GM18499 (cell line): ENCODE measurements at regions not wholly inside any gene's neighbourhood (a gene's known extent, or its start where the extent isn't known, plus 50 kb on each side); places are given as distances from the start of the nearest gene placed in this dataset.

ENCODE experiments used
- ATAC-seq: cut with Tn5 transposase; IDR thresholded peaks from one replicate; pipeline ENCODE4 v1.9.1; 2021; ENCODE audit warnings: moderate number of reproducible peaks; ENCODE audit not compliant: insufficient read depth, unreplicated experiment

DNA sequence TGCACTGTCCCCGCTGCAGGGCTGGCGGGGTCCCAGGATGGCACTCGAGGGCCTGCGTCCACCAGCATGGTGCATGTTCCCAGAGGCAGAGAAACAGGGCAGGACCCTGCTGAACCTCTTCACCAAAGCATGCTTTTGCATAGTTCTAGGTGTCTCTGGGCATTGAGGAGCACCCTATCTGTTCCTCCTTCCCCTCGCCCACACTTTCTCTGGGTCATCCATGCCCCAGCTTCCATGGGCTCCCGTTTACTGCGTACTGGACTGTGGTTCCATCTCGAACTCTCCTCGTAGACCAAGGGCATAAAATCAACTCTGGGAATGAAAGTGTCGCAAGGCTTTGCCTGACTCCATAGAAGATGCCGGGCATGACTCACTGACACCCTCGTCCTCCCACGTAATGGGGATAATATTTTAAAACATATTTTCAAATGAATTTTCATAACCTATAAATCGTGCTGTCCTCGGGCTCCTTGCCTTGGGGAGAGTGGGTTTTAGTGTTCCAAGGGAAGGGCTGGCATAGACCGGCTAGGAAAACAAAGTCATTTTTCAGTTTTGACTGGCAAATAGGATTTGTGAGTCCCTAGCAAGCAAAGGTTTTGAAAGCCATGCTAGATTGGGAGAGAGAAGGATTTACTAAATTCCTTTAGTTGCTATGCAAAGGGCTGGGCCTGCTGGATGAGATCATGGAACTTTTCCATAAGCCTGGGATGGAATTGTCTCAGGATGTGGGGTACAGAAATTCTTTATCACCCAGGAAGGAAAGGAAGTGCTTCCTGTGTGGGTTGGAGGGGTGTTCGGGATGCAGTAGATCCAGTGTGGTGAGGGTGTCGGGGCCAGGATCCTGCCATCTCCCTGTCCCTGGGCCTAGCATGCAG is 498.7 kb upstream of the MKI67 start:
- no peak for ATAC-seq

DNA sequence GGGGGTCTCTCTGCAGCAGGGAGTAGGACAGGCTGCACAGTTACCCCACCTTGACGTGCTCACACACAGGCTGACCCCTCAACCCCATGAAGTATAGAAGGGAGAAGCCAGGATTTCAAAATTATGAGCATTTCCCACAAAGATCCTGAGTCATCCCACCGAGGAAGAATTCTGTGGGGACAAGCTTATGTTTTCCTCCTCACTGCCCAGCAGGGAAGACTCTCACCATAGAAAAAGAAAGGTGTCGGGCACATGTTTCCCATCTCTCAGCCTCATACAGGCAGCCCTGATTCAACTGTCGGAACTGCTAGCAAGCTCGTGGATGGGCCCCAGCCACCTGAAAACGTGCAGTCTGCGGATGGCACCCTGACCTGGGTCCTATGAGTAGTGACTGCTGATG is 499.7 kb upstream of the MKI67 start:
- no peak for ATAC-seq

DNA sequence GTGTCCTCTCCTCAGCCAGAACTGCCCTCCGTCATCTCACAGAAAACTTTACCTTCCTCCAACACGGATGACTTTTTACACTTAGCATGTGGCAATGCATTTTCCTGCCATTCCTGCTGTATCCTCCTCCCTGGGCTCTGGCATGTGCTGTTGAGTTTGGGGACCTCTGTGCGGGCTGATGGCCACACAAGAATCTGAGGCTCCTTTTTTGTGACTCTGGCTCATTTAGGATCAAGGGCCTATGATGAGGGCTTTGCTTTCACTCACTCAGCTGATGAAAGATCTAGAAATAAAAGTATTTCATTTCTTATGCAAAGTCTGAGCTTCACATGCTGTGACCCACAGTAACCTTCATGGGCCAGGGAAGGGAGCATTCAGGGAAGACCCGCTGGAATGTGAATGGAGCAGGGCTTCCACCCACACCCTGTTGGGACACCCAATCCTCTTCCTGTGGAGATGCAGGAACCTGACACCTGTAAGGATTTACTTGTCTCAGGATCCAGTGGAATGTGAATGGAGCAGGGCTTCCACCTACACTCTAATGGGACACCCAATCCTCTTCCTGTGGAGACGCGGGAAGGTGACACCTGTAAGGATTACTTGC is 500.3 kb upstream of the MKI67 start:
- ATAC-seq, result no peak

DNA sequence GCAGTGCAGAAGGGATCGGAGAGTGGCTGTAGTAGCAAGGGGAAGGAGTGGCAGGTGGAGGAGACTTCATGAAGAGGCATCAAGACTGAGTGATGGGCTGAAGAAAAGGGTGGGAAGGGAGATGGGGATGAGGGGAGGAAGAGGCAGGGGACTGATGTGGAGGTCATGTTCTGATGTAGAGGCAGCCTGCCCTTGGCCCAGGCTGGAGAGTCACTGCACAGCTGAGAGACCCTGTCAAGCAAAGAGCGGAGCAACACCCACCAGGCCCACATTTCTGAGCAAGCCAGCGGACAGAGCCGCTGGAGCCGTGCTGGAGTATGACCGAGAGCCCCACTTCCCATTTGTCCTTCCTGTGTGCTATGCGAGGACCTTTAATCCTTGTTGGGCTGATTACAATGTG is 501.6 kb upstream of the MKI67 start:
- ATAC-seq, result no peak

DNA sequence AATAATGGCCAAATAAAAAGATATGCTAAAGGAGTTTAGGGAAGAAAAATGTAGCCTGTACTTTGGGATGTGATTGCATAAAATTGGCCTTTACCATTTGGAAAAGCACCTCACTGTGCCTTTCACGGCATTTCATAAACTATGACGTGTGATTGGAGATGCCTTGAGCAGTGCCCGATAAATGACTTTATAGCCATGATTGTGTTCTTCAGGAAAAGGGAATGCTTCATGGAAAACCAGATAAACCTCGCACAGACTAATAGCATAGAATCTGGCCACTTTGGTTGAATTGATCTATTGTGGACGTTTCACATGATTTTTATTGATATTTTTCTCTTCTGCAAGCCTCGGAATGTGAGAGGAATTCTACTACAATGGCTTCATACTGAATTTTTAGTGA is 502.0 kb upstream of the MKI67 start:
- ATAC-seq, result no peak

DNA sequence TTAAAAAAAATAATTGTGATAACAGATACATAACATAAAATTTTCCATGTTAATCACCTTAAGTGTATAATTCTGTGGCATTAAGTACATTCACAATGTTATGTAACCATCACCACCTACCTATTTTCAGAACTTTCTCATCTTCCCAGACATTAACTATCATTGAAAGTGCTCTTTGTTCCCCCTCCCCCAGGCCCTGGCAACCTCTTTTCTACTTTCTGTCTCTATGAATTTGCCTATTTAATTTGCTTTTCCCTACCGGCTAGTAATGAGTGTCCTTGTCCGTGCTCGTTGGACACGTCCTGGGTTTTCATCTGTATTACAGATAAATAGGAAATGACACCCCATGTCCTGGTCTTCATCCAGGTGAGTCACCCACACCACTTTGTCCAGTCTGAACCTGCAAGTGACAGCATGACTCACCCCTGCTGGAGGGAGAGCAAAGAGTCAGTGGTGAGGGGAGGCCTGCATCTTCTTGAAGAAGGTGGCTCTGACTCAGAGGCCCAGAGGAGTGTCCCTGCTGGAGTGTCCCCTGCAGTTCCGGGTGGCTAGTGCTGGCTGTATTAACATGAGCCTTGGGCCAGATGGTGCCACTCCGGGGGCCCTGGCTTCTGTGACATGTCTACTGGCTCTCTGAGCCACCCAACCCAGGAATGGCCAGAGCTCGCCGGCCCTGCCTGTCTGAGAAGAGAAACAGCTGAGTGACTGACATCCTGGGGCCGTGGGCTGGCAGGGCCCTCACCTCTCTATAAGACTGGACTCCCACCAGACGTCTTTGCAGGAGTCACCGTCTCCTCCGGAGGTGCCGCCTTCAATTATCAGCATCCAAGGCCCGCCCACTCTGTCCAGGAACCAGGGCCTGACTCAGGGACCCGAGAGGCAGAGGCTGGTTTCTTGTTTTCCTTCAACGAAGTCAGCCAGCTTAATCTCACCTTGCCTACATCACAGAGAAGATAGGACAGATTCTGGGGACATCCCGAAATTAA is 503.2 kb upstream of the MKI67 start:
- no peak for ATAC-seq

DNA sequence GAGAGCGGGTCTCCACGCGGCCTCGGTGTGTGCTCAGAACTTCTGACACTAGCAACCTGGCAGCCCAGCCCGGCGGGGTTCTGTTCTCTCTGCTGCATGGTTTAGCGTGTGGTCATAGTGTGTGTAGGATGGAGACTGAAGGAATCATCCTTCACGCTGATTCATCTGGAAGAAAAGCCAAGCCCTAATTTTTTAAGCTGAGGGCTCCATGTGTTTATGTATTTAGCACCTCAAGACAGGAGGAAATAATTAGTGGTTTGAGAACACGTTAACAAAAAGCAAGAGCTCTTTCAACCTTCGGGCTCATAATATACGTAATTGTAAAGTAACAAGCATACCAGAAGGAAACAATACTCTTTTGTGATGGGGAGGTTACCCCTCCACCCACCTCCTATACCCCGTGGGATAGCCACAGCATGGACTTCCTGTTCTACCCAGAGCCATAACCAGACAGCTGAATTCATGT is 504.6 kb upstream of the MKI67 start:
- ATAC-seq, result no peak

DNA sequence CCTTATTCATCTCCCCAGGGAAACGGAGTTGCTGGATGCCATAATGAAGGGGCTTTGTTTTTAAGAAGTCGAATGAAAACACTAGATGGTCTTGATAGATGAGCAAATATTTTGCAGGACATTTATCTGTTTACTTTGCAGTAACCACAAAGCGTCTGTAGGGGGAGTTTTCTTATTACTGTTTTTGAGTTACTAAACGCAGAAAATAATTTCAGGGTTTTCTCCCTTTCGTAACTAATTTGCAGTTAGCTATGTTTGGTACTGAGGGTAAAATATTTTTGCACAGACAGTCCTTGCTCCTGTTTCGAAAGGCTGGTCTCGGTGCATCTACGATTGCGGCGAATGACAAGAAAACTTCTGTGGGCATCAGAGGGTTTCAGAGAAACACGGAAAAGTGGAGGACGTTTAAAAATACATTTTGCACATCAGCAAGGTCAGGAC is 505.6 kb upstream of the MKI67 start:
- ATAC-seq, result no peak

DNA sequence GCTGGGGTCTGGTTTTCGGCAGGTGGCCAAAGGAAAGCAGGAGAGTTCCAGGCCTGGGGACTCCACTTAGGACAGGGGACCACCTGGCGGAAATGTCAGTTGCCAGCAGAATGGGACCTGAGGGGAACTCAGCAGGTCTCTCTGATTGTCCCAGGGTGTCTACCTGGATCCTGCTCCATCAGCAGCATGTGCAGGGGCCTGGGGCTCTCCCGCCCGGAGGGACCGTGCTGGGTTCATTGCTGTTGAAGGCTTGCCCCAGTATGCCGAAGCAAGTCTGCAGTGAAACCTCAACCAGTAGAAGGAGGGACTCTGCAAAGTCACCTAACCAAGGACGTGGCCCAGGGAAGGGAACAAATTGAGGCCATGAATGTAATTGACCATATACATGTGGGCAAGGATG is 506.5 kb upstream of the MKI67 start:
- no peak for ATAC-seq

DNA sequence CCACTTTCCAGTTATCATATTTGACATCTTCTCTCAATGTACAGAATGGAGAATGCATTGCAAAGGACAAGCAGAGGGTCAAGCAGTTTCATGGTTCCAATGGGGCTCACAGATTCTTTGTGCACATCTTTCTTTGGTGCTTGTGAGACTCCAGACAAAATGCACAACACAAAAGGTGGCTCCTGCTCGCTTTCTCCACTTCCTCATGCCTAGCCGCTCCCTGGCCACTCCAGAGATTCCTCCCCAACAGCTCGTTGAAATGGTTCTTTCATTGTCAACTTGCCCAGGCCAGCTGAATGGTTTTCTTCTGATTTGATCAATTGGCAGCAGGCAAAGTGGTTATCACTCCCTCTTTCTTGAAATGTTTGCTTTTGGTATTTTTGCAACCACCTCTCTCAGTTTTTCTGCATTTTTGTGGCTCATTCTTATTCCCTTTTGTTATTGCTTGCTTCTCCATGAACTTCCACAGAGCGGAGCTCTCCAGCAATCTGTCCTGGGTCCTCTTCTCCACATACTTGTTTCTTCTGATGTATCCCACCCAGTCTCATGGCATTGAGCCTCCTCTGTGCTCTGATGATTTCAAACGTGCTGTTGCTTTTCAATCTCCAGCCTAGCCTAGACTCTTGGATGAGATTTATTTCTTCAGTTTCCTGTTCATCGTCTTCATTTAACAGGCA is 507.8 kb upstream of the MKI67 start:
- no peak for ATAC-seq

DNA sequence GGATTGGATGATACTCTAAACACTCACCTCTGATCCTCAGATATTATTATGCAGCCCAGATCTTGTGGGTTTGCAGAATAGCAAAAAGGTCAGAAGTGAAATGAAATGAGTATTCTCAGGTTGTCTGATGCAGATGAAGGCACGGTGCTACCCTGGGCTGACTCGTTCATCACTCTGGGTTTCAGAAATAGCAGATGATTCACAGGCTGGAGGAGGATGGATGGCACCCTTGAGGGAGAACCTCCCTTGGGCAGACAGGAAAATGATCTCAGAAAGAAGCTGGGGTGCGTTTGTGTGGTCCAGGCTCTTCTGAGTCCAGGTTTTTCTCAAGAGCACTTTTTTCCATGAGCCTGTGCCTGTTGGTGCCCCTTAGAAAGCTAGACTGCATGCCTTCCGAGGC is 515.8 kb upstream of the MKI67 start:
- ATAC-seq, result no peak

DNA sequence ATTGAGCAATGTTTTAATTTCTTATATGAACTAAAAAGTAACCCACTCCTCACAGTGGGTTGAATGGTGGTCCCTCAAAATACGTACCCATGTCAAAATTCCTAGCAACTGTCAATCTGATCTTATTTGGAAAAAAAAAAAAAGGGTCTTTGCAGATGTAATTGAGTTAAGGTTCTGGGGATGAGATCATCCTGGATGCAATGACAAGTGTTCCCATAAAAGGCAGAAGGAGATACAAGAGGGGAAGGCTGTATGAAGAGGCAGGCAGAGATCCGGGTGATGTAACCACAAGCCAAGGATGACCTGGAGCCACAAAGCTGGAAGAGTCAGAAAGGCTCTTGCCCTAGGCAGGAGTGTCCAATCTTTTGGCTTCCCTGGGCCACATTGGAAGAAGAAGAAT is 516.3 kb upstream of the MKI67 start:
- ATAC-seq, result no peak

DNA sequence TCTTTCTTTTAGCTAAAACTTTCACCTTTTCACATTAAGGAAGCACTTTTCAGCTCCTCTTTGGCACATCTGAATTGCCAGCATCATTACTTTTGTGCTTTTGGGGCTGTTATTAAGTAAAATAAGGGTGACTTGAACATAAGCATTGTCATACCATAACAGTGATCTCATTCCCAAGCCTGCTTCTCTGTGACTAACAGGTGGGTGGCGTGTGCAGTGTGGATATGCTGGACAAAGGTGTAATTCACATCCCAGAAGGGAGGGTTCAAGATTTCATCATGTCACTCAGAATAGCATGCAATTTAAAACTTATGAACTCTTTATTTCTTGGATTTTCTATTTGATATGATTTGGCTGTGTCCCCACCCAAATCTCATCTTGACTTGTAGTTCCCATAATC is 517.4 kb upstream of the MKI67 start:
- no peak for ATAC-seq

DNA sequence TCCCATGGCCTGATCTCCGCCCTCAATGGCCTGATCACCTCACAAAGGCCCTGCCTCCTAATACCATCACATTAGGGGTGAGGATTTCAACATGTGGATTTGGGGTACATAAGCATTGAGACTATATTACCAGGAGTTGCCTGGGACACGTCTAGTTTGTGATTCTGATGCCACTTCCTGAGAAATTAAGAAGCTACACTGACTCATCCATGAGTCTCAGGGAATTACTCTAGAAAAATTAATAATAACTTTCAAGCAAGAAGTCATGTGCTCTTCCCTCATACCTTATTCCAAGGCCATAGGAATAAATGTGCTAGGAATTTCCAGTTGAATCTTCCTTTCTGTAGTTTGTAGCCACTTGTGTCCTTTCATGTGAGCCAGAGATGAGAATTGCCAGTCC is 519.3 kb upstream of the MKI67 start:
- no peak for ATAC-seq

DNA sequence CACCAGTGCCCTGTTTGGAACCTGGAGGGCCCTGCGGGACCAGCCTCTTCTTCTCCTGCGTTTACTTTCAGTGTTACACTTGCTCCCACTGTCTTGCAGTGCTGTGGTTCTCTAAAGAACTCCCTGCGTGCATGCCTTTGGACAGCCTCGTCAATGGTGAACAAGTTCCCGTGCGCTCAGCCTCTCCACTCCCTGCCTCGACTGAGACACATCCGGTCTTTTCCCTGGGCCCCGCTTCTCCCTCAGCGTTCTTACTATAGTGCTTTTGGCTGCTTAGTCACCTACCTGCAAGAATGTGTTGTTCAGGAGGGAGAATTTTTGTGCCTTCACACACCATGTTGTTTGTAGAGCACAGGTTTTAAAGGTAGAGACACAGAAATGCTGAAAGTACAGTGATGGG is 520.7 kb upstream of the MKI67 start:
- no peak for ATAC-seq

DNA sequence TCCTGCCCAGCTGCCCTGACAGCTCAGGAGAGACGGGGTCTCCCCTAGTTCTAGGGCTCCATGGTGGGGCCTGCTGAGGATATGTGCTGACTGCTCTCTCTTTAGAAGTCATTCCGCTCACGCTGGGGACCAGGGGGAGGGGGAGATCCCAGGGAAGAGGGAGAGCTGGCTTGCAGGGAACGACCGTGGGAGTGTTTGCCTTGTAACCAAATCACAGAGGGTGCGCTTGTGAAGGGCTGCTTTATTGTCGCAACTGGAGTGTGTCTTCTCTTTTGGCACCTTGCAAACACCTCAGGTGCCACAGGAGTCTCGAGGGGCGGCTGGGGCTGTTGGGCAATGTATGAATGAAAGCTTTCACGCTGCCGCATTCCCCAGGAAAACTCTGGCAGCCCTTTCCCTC is 531.3 kb upstream of the MKI67 start:
- no peak for ATAC-seq

DNA sequence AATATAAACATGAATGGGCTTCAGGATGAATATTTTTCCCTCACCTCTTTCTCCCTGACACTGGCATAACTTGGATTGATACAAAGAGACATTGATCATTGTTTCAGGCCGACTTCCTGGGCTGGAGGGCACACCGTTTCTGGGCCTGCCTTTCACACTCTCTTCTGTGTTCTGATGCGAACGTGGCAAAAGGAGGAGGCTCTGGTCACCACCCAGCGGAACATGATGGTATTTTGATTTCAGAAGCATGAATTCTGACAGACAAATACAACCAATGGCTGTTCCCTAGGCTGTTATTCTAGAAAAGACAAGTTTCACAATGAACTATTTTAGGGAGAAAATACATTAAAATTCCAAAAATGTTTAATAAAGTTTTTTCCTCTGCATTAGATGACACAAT is 534.5 kb upstream of the MKI67 start:
- no peak for ATAC-seq

DNA sequence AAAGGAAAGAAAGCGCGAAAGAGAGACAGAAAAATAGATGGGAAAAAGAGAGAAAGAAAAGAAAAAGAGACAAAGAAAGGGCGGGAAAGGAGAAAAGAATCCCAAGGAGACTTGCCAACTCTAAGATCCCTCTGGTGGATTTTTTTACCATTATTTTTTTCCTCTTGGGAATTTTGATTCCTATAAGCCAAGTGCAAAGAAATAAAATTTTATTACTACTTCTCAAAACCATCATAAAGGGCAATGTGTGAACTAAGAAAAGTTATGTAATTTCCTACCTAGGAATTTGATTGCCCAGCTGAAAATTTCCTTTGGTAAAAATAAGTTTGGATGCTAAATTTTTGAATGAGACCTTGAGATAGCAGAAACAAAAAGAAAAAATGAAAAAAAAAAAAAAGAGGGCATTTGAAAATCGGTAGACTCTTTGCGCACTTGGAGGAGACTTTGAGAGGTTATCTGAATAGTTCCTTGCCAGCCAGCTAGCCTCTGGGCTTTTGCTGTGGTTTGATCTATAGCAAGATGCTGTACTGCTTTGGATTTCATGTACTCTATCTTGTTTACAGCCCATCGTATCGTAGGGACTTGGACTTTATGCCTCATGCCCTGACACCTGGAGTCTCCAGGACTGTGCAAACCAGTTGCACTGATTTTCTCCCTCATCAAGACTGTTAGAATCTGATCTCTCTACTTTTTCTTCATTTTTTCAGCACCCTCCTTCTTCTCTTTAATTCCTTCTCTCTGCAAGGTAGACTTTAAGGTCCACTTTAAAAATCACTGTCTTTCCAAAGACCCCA is 535.4 kb upstream of the MKI67 start:
- ATAC-seq, result no peak

DNA sequence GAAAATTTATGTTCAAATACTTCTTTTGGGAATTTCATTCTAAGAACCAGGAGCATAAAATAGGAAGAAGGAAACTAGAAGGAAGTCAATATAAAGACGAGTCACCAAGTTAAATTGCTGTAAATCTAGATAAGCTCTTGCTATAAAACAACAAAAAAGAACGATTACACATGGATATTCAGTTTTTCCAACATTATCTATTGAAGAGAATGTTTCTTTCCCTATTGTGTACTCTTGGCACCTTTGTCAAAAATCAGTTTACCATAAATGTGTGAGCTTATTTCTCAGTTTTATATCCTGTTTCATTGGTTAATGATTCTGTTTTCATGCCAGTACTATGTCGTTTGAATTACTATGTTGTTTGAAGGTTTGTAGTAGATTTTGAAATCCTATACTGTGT is 536.3 kb upstream of the MKI67 start:
- no peak for ATAC-seq
